Hematopoietic multipotent progenitor cell (in vitro differentiated cells): ENCODE measurements at regions not wholly inside any gene's neighbourhood (a gene's known extent, or its start where the extent isn't known, plus 50 kb on each side); places are given as distances from the start of the nearest gene placed in this dataset.
A peak's percentile ranks its signal among the peaks of the same experiment; 100 is the strongest.

Source experiments
- DNase-seq, 3 donors: peaks; one replicate each; pipeline ENCODE4 v3.0.0-alpha.2; 2011 to 2015; ENCODE audit warnings: low read depth in 2 of 3, low spot score in 2 of 3

DNA sequence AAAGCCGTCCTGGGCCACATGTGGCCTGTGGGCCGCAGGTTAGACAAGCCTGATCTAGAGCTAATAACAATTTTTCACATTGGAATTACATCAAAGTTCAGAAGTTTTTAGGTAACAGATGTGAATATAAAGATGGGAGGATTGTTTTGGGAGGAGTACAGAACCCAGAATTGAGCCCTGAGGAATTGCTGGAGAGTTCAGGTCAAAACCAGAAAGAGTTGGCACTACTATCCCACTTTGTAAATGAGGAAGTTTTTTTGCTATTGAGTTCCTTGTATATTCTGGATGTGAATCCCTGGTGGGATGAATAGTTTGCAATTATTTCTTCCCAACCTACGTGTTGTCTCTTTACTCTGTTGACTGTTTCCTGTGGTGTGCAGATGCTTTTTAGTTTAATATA, 109.5 kb upstream of the LIPC start:
- no peak for DNase-seq

DNA sequence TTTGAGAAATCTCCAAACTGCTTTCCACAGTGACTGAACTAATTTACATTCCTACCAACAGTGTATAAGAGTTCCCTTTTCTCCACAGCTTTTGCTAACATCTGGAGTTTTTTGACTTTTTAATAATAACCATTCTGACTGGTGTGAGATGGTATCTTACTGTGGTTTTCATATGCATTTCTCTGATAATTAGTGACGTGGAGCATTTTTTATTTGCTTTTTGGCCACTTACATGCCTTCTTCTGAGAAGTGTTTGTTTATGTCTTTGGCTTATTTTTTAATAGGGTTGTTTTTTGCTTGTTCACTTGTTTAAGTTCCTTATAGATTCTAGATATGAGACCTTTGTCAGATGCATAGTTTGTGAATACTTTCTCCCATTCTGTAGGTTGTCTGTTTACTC, 108.5 kb upstream of the LIPC start:
- DNase-seq: peak in 1 of 3 donors; percentile 34

DNA sequence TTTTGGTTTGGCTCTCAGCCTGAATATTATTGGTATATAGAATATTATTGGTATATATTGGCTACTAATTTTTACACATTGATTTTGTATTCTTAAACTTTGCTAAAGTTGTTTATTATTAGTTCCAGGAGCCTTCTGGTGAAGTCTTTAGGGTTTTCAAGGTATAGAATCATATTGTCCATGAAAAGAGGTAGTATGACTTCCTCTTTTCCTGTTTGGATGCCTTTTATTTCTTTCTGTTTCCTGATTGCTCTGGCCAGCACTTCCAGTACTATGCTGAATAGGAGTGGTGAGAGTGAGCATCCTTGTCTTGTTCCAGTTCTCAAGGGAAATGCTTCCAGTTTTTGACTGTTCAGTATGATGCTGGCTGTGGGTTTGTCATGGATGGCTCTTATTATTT, 107.3 kb upstream of the LIPC start:
- DNase-seq: no peak

DNA sequence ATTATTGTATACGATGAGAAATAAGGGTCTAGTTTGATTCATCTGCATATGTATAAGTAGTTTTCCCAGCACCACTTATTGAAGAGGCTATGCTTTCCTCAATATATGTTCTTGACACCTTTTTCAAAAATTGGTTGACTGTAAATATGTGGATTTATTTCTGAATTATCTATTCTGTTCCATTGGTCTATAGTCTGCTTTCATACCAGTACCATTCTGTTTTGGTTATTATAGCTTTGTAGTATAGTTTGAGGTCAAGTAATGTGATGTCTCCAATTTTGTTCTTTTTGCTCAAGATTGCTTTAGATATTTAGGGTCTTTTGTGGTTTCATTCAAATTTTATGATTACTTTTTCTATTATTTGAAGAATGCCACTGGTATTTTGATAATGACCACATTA, 103.8 kb upstream of the LIPC start:
- no peak for DNase-seq

DNA sequence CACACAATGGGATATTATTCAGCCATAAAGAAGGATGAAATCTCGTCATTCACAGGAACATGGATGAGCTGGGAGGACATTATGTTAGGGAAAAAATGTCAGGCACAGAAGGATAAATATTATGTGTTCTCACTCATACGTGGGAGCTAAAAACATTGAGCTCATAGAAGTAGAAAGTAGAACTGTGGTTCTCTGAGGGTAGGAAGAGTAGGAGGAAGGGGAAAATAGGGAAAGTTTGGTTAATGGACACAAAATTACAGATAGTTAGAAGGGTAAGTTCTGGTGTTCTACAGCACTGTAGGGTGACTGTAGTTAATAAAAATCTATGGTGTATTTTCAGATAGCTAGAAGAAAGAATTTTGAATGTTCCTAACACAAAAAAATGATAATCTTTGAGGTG, 102.6 kb upstream of the LIPC start:
- no peak for DNase-seq

DNA sequence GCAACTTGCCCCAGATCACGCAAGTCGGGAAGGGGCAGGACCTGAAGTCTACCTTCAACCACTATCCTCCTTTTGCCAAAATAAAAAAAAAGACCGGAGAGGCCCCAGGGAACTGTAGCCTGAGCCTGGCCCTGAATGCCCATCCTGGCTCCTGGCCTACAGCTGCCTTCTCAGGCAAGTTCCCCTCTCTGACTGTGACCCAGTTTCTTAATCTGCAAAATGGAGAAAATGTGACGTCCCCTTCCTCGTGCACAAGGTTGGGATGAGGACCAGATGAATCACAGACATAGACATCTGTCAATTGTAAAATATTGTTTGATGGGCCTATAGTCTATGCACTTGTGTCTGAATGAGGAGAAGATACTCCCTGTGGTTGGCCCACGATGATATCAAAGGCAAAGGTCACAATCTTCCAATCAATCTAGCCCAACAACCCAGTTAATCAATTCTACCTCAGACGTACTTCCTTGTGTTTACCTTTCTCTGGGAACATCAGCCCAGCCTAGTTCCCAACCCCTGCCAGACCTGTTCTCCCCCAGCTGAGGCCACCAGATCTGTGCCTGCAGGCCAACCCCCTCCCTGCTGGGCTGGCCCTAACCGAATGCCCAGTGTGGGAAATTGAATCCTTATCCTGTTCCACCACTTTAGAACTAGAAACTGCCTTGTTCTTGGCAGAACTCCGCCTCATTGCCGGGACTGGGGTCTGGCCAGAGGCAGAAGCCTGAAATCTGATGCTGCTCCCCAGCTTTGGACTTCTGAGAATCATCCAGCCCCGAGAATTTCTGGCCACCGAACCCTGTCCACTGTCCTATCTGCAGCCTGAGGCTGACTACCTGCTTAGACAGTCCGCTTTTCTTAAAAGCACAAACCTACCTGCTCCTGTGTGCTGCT, 101.8 kb upstream of the LIPC start:
- DNase-seq: no peak

DNA sequence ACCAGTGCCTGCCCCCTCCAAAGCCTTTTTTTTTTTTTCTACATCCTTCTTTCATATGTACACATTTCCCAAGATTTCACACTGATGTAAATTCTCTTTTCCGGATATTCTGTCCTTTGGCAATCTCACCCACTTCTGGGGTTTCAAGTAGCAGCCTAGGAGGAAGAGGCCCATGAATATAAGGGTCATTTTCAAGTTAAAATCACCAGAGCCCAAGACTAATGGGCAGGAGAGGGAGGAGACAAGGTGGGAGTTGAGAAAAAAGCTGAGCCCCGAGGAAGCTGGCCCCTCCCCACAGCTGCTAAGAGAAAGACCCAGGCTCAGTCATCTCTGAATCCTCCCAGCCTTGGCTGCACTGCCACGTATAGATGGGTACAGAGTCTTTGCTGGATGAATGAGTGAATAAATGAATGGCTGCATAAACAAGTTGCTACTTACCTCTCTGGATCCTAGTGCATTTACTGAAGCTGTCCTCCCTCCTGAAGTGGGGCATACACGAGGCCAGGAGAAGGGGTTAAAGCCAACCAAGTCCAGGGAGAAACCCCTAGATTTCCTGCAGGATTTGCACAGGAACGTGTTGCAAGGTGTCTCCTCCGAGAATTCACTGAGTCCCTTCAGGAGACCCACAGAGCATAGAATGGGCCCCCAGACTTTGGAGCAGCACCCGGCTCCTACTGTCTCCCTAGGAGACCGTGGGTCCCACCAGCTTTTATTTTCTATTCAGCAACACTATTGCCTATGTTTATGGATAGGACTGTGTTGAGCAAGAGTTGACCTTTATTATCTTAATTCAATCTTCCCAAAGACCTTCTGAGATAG, 100.8 kb upstream of the LIPC start:
- DNase-seq: no peak

DNA sequence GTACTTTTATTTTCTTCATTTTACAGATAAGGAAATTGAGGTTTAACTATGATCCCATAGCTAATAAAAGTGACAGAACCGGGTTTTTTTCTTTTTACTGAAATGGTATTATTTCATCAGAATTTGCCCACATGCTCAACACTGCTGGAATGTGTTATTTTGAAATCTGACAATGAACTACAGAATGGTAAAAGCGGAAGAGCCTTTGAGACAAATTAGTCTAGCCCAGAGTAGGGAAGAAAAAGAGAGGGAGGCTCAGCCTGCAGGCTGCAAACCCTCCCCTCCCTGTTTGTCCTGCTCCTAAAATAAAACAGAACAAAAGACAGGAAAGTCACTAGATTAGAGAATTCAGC, 100.3 kb upstream of the LIPC start:
- DNase-seq: no peak

DNA sequence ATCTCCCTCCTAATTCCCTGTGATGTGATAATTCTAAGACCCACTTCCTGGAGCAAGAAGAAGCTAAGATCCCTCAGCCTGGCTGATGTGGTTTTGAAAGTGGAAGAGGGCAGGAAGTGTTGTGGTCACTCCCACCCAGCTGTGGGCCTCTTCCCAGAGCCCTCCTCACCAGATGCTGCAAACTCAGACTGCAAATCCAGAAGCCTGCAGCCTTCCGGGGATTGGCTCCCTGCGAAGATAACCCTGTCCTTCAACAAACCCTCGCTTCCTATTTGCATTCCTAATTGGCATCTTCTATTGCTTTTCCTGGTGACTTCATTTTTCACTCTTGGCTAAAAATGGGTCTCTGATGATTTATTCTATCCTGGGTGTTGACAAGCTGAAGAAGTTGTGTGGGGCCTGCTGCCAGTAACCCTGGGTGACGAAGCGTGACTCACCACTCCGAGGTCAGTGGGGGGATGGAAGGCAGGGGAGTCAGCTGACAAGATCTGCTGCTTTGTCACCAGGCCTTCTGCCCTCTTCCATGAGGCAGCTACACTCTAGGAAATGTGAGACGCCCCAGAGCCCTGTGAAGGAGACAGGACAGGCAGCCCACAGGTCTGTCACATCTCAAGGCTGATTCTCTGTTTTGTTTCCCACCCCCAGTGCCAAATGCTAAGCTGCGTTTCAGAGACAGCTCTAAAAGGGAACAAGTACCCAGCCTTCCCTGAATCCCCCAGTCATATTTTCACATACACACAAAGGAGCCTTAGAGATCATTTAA, 99.7 kb upstream of the LIPC start:
- DNase-seq: peak in 2 of 3 donors; percentile 92 to 95

DNA sequence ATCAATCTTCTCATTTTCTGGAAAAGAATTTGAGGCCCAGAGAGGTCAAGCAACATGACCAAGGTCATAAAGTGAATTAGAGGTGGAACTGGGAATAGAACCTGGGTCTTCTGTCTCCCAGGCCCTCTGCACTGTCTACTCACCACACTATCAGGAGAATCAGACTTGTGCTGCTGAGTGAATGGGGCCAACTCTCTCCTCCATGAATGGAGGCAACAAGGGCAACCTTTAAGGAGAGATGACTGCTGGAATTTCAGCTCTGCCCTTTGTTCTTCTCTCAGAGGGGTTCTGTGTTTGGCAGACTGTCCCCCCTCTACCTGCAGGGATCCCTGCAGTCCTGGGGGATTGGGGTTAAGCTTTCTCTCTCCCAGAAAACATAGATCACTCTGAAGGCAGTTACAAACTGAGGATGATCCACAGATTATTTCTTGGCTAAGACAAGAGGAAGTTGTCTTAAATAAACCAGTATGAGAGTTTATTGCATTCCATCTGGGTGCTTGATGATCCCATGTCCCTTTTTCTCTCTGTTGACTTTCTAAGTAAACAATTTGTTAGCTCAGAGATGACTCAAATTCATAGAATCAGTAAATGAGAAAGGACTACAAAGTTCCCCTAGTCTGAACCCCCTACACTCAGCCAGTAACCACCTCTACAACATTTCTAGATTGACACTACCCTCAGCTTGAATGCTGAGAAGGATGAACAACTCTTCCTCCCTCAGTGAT, 99.0 kb upstream of the LIPC start:
- no peak for DNase-seq

DNA sequence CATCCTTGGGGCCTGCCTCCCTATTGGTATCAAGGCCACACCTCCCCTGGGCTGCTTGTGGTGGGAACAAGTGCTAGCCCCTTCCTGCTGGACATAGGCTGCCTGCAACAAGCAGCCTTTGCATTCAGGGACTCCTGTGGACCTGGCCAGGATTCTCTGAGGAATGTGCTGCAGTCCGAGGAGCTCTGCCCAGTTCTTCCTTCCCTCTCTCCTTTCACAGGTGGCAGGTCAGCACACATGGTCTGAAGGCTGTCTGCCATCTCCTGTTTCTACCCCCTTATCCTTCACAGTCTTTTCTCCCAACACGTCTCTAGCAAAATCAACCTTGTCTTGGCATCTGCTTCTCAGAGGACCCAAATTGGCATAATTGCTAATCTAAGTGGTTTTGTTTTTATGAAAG, 97.0 kb upstream of the LIPC start:
- DNase-seq: no peak

DNA sequence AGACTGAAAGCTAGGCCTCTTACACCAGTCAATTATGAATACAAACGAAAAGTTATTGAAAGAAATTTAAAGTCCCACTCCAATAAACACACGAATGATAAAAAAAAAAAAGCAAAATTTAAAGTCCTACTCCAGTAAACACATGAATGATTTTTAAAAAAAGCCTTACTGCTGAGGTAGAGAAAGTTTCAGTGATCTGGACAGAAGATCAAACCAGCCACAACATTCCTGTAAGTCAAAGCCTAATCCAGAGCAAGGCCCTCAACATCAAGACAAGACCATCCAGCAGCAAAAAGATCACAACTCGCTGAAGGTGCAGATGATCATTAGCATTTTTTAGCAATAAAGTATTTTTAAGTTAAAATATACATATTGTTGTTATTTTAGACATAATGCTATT, 95.6 kb upstream of the LIPC start:
- DNase-seq: no peak

DNA sequence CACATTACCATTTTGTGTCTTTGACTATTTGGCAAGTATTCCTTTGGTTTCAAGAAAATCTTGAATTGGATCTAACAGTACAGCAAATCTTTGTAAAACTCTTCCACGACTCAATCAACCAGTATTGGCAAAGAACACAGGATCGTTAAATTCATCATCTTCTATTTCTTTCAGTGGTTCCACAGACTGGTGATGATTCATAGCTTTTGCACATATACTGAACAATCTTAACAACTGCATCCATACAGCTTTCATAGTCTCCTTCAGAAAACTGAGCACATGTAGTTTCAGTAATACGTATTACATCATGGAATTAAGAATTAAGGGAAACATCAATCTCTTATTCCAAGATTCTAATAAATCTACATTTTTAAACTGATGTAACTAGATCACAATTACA, 91.6 kb upstream of the LIPC start:
- no peak for DNase-seq

DNA sequence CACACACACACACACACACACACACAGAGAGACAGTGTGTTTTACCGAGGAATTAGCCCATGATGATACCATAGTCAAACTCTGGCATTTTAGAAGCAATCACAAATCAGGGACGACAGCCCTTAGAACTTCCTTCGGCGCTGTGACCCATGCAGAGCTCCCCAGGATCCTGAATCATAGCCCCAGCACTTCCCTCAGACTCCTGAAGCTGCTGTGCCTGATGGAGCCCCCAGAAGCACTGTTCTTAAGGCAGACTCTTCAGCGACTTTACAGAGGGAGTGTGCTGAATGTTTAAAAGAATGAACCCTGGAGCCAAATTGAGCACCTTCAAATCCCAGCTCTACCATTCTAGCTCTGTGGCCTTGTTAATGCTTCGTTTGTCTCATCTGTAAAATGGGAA, 89.3 kb upstream of the LIPC start:
- DNase-seq: no peak

DNA sequence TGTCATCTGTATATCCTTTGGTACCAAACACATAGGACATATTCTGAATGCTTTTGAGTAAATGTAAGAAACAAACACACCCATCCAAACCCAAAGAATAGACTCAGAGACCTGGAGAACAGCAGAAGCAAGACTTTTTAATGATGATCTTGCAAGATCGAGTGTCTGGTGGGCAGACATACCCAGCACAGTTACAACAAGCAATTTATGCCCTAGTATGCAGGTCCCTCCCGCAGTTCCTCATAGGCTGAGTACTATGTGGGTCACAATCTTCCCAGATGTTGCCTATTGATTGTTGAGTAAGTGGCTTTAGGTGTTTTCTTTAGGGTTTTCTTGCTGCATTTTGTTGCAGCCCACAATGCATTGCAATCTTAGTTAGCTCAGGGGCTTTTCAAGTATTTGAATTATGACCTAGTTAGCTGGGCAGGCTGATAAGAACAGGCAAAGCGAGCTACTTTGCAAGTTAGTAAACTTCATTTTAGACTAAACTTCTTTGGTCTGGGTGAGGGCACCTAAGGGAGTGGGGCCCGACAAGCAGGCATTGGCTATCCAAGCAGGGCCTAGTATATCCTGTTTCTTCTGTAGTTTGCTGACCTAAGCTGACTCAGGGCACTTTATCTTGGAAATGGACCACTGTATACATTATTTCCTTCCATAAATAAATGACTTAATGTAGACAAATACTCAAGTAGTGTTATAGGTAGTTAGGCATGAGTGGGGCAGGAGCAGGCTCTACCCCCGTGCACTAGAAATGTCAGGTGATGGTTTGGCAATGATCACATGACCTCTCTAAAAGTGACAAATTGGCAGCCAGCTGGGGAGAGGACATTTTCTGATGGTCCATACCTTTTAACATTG, 87.3 kb upstream of the LIPC start:
- peak in 1 of 3 donors; percentile 16 for DNase-seq

DNA sequence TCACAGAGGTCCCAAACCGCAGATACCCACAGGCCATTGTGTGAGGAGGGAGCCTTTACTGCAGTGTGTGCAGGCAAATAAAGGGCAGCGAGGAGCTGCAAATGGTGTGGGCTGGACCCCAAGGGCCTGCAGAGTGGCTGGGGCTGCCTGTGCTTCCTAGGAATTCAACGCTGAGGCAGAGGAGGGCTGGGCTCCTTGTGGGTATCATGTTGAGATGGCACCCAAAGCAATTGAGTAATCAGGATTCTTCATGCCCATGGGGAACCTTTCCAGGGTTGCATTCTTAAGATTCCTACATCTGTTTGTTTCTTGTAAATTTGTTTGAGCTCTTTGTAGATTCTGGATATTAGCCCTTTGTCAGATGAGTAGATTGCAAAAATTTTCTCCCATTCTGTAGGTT, 85.4 kb upstream of the LIPC start:
- no peak for DNase-seq

DNA sequence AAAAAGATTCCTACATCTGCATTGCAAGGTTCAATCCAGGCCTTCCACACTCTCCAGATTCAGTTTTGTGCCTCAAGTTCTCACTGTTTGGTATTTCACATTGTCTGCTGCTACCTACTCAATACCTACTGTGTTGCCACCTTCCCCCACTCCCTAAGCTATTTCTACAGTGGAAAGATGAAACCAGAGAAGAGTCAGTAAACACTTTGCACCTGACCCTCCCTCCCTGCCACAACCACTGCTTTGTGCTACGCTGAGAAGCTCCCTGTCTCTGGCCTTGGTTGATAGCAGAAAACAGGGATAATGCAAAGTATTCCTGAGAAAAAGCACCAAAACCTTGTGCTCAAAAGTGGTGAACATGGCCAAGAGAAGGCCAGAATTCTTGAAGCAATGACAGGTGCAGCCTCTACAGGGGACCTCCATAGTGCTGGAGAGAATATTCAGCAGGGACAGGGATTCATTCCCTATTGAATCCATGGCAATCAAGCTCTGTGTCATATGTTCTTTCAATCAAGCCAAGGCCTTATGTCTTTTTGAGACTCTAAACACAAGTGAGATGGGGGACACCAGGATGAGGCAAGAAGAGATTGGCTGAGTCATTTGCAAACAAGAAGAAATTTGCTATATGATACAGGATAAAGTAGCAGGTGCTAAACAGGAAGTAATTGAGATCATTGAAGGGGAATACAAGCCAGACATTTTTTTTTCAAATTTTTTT, 83.5 kb upstream of the LIPC start:
- DNase-seq: peak in 1 of 3 donors; percentile 27

DNA sequence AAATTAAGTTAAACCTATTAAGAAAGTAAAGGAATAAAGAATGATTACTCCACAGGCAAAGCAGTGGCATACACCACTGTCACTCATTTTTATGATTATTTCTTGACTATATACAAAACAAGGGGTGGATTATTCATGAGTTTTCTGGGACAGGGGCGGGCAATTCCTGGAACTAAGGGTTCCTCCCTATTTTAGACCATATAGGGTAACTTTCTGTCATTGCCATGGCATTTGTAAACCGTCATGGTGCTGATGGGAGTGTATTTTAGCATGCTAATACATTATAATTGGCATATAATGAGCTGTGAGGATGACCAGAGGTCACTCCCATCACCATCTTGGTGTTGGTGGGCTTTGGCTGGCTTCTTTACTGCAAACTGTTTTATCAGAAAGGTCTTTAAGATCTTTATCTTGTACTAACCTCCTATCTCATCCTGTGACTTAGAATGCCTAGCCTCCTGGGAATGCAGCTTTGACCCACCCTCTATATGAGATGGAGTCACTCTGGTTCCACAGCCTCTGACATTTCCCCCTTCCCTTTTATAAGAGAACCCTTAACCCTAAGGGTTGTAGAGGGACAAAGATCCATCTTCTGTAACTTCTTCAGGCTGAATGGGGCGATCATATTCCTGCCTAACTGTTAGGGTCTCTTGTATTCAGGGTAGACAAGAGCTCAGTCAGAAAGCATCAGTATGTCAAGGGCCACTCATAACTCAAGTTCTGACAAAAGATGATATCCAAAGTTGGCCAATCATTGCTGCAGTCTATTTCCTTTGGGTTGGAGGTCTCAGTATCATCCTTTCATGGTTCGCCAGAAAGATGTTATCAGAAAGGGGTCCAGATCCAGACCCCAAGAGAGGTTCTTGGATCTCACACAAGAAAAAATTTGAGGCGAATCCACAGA, 79.5 kb upstream of the LIPC start:
- DNase-seq: no peak
